ENCODE measurements at regions not wholly inside any gene's neighbourhood (a gene's known extent, or its start where the extent isn't known, plus 50 kb on each side); places are given as distances from the start of the nearest gene placed in this dataset.
"Not testable (repeated sequence)": the region's sequence is repeated elsewhere in the genome, so short reads cannot be mapped to it uniquely, and the experiment has no call there.

DNA sequence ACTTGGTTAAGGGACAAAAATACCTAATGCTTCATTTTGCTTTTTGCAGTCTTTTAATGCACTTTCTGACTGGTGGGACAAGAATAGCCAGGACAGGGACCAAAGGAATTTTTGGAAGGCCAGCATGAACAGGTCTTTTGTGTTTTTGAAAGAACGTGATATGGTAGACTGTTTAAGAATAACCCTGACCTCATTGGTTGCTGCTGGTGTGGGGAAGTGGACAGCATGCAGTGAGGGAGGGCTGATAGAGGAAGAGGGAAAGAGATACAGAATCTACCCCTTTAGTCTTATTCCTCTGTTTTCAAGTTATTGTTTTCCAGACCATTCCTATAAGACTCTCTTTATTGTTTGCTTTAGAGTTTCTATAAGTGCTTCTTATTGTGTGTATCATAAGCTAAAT is 816.2 kb downstream of the CDH11 start:
- DNase-seq (ENCODE audit: extremely low read depth in 1 of 11, low read depth in 9 of 11, low spot score in 4 of 11), result no peak

DNA sequence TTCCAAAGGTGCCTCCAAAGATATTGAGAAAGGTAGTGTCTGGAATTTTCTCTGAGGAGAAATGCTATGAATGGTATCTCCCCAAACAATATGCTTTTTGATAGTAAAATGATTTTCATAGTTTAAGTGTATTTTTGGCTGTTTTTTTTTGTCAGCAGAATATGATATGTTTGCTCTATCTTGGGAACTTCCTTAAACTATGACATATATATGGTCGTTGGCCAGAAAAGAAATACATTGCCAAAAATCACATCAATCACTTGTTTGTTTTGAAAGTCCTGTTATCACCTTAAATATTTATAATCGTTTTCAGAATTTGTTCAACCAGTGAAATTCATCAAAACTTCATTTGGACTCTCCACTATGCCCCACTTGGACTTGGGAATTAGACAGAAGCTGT is 816.9 kb downstream of the CDH11 start:
- no peak for DNase-seq (ENCODE audit: extremely low read depth in 1 of 11, low read depth in 9 of 11, low spot score in 4 of 11)

DNA sequence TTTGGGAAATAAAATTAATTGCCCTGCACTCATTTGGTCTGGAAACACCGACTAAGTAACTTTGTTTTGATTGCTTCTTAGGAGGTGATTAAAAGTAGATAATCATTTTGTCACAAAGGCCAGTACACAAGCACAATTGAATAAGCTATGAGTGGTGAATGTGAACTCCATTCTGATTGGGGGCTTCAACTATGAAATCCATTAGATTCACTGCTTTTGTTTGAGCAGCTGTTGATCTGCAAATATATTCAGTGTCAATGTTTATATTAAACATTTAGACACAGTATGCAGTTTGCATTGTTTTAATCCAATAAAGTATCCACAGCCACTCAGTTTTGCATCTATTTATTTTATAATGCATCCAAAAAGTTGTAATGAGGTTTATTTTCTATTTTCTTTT is 817.5 kb downstream of the CDH11 start:
- no peak for DNase-seq (ENCODE audit: extremely low read depth in 1 of 11, low read depth in 9 of 11, low spot score in 4 of 11)

DNA sequence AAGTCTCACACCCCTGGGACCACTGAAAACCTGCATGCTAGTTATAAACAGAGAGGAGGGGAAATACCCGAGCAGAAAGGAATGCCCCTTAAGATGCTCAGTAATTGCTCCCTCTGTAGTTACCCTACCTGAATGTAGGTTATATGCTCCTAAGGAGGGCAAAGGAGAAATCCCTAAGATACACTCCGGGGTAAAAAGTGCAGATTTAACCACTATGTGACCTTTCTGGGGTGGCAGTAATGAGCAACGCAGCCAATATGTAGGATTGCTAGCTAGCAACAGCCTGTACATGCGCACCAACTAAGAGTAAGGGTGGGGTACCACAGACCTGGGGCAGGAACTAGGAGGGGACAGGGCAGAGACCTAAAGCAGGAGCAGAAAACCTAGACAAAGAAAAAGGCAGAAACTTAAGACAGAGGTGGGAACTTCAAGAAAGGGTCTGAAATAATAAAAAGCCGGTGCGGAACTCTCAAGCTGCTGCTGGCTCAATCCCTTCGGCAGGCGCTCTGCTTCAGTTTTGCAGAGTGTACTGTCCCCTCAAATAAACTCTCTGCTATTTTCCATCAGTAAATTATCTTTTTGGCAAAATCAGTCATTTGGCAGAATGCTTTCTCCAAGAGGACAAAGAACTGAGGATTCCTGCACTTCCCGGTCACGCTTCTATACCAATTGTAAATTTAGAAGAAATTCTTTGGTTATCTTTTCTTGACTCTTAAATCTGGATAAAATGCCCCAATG is 823.8 kb downstream of the CDH11 start:
- DNase-seq (ENCODE audit: extremely low read depth in 1 of 11, low read depth in 9 of 11, low spot score in 4 of 11), result no peak

DNA sequence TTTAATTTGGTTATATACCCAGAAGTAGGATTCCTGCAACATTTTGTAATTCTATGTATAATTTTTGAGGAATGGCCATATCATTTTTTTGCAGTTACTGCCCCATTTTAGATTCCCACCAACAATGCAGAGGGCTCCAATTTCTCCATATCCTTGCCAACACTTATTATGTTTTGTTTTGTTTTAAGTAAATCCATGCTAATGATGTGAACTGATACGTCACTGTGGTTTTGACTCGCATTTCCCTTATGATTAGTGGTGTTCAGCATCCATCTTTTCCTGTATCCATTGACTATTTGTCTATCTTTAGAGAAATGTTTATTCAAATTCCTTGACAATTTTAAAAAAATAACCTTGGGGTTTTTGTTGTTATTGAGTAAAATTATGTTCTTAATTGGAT is 826.4 kb downstream of the CDH11 start:
- DNase-seq (ENCODE audit: extremely low read depth in 1 of 11, low read depth in 9 of 11, low spot score in 4 of 11), result no peak

DNA sequence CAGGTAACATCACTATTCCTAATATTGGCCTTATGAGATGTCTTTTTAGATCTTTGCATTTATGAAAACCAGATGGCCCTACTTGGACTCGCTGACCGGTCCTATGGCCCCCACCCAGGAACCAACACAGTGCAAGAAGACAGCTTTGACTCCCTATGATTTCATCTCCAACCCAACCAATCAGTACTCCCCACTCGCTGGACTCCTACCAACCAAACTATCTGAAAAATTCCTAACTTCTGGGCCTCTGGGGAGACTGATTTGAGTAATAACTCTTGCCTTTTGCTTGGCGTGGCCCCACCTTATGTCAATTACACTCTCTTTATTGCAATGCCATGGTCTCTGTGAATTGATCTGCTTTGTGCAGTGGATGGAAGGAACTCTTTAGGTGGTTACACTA is 828.9 kb downstream of the CDH11 start:
- DNase-seq (ENCODE audit: extremely low read depth in 1 of 11, low read depth in 9 of 11, low spot score in 4 of 11), result no peak

DNA sequence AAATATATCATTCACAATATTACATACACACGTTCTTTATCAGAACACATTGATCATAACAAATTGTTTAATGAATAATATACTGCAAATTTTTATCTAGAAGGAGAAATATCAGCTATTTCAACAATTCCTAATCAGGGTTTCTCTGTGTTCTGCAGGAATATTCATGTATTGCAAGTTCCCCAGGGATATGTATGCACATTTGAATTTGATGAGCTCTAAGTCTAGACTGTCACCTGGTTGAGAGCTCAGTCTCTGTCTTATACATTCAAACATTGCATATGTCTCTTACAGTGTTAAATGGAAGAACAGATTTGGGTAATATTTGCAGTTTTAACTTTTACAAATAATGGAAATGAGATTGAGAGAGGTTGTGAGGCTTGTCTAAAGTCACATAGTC is 829.7 kb downstream of the CDH11 start:
- no peak for DNase-seq (ENCODE audit: extremely low read depth in 1 of 11, low read depth in 9 of 11, low spot score in 4 of 11)

DNA sequence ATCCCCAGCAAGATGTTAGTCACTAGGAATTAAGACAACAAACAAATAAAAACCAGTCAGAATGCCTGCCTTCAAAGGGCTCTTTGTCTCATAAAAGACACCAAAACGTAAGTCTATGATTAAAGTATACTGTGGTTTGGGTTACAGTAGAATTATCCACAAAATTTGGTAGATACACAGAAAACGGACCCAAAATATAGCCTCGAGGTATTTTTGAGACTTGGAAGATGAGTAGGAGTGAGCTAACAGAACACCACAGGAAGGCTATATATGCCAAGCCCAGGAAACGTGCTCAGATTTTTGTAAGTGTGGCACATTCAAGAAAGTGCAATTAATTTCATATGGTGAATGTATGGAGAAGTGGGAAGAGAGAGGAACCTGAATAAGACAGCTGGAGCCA is 831.4 kb downstream of the CDH11 start:
- DNase-seq (ENCODE audit: extremely low read depth in 1 of 11, low read depth in 9 of 11, low spot score in 4 of 11), result no peak

DNA sequence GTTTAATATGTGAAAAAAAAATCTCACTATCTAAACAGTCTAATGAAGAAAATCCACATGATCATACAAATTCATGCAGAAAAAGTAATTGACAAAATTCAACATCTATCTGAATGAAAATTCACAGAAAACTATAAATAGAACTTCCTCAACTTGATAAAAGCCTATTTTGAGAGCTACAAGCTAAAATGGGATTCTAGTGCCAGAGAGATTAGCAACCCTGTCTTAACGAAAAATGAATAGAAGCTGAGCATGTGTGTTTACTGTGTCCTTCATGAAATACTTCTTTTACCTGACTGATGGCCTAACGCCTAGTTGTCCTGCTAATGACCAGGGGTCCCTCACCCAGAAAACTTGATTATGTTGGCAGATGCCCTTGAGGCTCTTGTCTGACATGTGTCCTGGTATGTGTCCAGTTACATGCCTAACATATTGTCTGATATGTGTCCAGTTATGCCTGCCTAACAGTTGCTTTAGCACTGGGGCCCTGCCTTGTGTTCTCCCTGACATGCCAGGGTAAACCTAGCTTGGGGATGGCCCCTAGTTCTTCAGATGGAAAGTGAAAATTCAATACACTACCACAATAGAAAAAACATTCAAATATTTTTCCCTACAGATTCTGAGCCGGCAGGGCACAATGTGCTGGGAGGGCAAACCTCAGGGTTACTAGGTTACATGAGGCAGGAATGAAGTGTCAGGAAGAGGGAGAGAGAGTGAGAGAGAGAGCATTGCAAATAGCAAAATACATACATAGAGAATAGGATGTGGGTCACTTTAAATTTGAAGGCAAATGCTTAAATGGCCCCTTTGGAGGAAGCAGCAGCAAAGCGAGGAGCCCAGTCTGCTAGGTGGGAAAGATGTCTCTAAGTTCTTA is 834.0 kb downstream of the CDH11 start:
- no peak for DNase-seq (ENCODE audit: extremely low read depth in 1 of 11, low read depth in 9 of 11, low spot score in 4 of 11)

DNA sequence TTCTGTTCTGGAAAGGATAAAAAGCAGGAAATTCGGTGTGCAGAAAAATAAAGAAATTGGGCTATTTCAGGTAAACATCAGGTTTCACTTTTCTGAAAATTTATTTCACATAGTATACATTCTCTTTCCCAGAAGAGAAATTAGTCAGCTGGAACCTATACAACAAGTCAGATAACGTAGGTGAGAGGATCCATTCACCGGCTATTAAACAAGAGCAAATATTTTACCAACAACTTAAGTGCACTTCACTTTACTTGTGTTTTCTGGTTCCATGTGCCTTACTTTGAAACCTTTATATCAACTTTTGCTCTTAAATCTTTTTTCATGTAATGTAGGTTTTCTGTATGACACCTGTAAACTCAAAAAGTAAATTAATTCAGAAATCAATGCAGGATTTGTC is 839.7 kb downstream of the CDH11 start:
- DNase-seq (ENCODE audit: extremely low read depth in 1 of 11, low read depth in 9 of 11, low spot score in 4 of 11), result no peak

DNA sequence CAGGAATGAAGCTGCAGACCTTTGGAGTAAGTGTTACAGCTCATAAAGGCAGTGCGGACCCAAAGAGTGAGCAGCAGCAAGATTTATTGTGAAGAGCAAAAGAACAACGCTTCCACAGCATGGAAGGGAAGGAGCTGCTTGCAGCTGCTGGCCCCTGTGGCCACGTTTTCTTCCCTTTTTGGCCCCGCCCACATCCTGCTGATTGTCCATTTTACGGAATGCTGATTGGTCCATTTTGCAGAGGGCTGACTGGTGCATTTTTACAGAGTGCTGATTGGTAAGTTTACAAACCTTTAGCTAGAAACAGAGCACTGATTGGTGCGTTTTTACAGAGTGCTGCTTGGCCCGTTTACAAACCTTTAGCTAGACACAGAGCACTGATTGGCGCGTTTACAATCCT is 841.5 kb downstream of the CDH11 start:
- DNase-seq (ENCODE audit: extremely low read depth in 1 of 11, low read depth in 9 of 11, low spot score in 4 of 11), result no peak

DNA sequence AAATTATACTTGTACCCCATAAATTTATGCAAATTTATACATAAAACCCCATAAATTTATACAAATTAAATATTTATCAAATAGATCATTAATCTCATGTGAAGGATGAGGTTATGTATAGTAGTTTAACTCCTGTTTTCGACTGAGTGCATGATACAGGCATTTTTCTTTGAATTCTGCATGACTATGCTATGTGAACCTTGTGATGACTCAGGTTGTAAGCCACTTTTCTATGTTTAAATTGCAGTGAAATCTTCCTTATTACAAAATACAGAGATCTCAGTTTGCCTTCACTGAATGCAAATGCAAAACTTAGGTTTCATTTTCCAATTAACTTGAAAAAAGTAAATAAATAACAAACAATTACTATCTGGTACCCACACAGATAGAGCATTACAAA is 843.7 kb downstream of the CDH11 start:
- no peak for DNase-seq (ENCODE audit: extremely low read depth in 1 of 11, low read depth in 9 of 11, low spot score in 4 of 11)

DNA sequence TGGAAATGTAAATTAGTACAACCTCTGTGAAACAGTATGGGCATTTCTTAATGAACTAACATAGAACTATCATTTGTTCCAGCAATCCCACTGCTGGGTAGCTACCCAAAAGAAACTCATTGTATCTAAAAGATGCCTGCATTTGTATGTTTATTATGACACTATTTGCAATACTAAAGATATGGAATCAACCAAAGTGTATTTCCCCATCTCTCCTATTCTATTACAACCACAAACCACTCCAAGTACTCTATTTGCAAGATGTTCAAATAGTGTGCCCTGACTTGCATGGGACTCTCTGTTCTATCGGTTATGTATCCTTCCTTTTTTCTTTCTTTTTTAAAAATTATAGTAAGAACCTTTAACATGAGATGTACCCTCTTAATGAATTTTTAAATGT is 845.2 kb downstream of the CDH11 start:
- DNase-seq (ENCODE audit: extremely low read depth in 1 of 11, low read depth in 9 of 11, low spot score in 4 of 11), result no peak

DNA sequence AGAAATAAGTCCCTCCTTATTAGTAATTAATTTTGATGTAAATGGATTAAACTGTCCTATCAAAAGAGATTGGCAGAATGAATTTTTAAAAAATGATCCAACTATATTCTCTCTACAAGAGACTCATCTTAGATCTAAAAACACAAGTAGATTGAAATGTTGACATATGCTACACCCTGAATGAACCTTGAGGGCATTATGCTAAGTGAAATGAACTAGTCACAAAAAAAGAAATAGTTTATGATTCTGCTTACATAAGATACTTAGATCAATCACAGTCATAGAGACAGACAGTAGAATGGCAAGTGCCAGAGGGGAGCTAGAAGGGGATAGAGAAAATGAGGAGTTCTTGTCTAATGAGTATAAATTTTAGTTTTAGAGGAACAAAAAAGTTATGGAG is 849.8 kb downstream of the CDH11 start:
- DNase-seq (ENCODE audit: extremely low read depth in 1 of 11, low read depth in 9 of 11, low spot score in 4 of 11), result no peak

DNA sequence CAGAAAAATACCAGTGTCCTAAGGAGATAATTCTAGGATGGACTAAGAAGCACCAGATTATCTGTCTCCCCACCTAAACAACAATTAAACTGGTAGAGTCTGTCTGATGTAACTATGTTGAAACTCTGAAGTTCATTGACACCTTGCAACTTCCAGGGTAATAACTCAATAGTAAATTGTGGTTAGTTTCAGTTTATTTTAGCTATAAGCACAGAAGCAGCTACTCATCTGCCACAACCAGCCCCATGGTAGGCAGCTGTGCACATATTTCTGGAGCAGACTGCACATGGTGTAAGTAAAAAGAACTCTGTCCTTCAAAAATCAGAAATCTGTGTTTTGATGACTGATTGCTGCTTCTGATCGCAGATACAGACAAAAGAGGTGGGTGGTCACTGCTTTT is 852.1 kb downstream of the CDH11 start:
- DNase-seq (ENCODE audit: extremely low read depth in 1 of 11, low read depth in 9 of 11, low spot score in 4 of 11), result no peak

DNA sequence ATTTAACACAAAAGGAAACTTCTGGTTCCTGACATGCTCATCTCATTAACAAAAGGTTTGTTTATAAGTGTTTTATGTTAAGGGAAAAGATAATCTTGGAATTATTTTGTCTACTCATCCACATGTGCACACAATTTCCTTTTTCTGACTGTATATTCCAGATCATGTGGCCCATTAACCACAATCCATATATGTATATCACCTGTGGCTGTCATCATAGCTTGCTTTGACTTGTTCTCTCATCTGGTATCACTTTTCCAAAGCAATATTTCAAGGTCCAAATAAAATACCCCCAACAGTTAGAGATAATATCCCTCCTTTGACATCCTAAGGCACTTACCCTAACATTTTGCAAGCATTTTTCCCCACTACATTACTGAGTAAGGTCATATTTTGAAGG is 856.1 kb downstream of the CDH11 start:
- DNase-seq (ENCODE audit: extremely low read depth in 1 of 11, low read depth in 9 of 11, low spot score in 4 of 11), result no peak

DNA sequence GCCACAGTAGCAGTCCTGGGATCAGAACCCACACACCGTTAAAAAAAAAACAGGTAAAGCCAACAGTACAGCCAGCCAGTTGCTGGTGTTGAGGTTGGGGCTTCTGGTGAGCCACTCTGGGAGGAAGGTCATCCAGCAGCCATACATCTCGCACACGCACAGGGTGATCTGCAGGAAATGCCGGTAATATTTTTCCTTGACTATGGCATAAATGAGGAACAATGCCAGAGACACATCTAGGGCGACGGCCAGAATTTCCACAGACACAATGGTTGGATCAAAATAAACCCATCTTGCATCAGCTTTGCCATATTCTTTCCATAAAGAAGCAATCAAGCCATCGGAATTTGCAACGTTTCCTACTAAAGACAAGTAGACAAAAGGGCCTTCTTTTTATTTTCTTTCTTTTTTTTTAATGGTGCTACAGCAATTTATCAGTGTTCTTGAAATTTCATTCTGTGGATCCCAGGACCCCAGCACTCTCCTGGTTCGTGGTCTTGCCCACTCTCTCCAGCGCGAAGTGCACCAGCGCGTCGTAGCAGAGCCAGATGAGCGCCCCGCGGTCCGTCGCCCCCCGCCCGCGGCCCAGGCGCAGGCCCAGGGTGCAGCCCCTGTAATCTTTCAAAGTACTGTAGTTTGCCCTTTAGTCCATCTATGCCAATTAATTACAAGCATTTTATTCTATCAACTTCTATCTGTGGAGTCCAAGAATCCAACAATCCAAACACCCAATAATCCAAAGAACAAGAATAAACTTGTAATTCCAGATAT is 861.0 kb downstream of the CDH11 start:
- DNase-seq (ENCODE audit: extremely low read depth in 1 of 11, low read depth in 9 of 11, low spot score in 4 of 11), result not testable (repeated sequence)

DNA sequence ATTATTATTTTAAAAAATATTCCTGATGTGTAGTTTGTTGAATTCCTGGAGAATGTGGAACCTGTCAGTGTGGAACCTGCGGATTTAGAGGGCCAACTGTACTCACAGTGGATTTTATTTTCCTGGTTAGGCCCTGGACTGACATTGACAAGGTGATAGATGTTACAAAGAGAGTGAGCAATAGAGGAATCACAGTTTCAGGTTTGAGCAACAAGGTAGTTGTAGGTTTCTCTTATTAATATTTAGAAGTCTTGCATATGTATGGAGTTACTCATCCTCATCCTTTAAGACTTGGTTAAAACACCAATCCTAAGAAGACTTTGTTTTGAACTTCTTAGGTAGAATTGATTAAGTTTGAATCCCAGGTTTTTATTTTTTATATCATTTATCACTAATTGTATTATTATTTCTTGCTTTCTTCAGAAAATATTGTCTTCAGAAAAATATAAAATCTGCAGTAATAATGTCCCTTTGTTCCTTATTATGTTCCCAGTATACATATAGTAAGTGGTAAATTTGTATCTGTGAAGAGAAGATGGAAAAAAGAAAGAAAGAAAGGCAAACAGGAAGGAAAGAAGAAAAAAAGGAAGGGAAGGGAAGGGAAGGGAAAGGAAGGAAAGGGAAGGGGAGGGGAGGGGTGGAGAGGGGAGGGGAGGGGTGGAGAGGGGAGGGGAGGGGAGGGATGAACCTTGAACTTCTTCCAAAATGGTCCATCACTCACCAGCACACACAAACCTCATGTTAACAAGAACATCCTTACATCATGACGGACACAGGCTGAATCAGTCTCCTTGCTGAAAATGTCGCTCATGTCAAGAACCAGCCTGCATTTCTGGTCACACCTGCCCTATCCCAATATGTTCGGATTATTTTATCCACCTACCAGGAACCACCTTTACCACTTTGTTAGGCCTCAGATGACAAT is 867.2 kb downstream of the CDH11 start:
- DNase-seq (ENCODE audit: extremely low read depth in 1 of 11, low read depth in 9 of 11, low spot score in 4 of 11), result no peak

DNA sequence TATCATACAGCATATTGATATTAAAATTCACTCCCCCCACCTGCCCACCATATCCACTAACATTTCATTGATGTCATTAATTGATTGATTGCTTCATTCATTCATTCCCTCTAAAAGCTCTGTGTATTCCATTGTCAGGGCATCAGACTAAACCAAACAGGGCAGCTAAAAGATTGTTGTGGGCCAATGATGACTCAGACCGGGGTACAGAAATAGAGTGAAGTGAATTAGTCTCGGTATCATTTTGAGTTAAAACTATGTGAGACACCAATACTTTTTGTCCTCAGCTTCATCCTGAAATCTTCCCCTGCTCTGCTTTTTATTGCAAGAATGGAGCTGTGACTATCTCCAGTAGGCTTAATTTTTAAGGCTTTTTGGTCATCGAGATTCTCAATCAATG is 868.3 kb downstream of the CDH11 start:
- DNase-seq (ENCODE audit: extremely low read depth in 1 of 11, low read depth in 9 of 11, low spot score in 4 of 11), result no peak
